Endothelial cell (in vitro differentiated cells): ENCODE measurements at regions not wholly inside any gene's neighbourhood (a gene's known extent, or its start where the extent isn't known, plus 50 kb on each side); places are given as distances from the start of the nearest gene placed in this dataset.

Experiments used
- DNase-seq: peaks from one replicate; pipeline ENCODE4 v3.0.0; 2021; ENCODE audit warnings: low spot score
- H3K27ac Mint-ChIP-seq: one replicate; pipeline ENCODE4 v1.8.0; 2021; ENCODE audit warnings: mixed read lengths, inconsistent platforms; ENCODE audit not compliant: unreplicated experiment
- H3K27me3 Mint-ChIP-seq: one replicate; pipeline ENCODE4 v1.8.0; 2021; ENCODE audit warnings: mild to moderate bottlenecking, moderate library complexity, mixed read lengths, inconsistent platforms; ENCODE audit not compliant: unreplicated experiment
- H3K36me3 Mint-ChIP-seq: one replicate; pipeline ENCODE4 v1.8.0; 2021; ENCODE audit warnings: mild to moderate bottlenecking, low read depth, mixed read lengths, inconsistent platforms; ENCODE audit not compliant: unreplicated experiment
- H3K4me1 Mint-ChIP-seq: one replicate; pipeline ENCODE4 v1.8.0; 2021; ENCODE audit warnings: mild to moderate bottlenecking, mixed read lengths, inconsistent platforms; ENCODE audit not compliant: unreplicated experiment
- H3K4me3 Mint-ChIP-seq: one replicate; pipeline ENCODE4 v1.8.0; 2021; ENCODE audit warnings: mild to moderate bottlenecking, mixed read lengths, inconsistent platforms; ENCODE audit not compliant: unreplicated experiment
- H3K9me3 Mint-ChIP-seq: one replicate; pipeline ENCODE4 v1.8.0; 2021; ENCODE audit warnings: mixed read lengths, inconsistent platforms; ENCODE audit not compliant: unreplicated experiment
- TF ChIP-seq, protein P1 (sequence below): fragments of 200-600 bp; sonication (generic); IDR thresholded peaks from one replicate; pipeline ENCODE4 v1.5.0; 2021; ENCODE audit warnings: antibody characterized with exemption; ENCODE audit not compliant: unreplicated experiment

DNA sequence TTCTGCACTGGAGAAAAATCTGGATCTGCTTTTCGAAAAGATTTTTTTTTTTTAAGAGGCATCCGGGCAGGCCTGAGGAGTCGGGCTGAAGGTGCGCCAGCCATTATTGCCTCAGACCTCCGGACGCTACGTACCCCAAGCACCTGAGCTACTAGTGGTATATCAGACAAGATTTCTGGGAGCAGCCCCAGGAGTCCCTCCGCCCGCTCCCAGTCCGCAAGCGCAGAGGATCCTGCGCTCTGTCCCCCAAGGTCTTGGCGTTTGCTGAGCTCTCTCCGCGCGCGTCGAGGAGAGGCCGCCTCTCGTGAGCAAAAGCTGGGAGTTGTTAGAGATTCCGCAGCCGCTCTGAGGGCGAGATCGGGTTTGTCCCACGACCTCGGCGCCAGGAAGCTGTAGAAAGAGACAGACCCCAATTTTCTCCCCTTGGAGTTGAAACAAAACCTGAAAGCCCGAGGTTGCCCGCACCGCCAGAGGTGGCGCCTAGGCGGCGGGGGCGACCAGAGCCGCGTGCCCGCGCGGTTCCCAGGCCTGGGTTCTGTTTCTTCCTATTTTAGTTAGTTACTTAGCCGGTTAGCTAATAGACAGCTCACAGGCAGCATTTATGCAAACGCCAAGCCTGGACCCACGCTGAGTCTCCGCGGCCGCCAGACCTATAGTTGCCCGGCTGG, 72.5 kb upstream of the POLG start:
- no peak overlapping the region for H3K27ac Mint-ChIP-seq
- DNase-seq: no peak
- H3K4me1 Mint-ChIP-seq: peaks cover 24% of the 10 kb centered on the region
- no peaks in the 10 kb centered on the region for H3K36me3 Mint-ChIP-seq
- H3K9me3 Mint-ChIP-seq: no peaks in the 10 kb centered on the region
- H3K27me3 Mint-ChIP-seq: peaks cover 31% of the 10 kb centered on the region
- H3K4me3 Mint-ChIP-seq: no peak overlapping the region
- TF ChIP-seq, protein P1, sequence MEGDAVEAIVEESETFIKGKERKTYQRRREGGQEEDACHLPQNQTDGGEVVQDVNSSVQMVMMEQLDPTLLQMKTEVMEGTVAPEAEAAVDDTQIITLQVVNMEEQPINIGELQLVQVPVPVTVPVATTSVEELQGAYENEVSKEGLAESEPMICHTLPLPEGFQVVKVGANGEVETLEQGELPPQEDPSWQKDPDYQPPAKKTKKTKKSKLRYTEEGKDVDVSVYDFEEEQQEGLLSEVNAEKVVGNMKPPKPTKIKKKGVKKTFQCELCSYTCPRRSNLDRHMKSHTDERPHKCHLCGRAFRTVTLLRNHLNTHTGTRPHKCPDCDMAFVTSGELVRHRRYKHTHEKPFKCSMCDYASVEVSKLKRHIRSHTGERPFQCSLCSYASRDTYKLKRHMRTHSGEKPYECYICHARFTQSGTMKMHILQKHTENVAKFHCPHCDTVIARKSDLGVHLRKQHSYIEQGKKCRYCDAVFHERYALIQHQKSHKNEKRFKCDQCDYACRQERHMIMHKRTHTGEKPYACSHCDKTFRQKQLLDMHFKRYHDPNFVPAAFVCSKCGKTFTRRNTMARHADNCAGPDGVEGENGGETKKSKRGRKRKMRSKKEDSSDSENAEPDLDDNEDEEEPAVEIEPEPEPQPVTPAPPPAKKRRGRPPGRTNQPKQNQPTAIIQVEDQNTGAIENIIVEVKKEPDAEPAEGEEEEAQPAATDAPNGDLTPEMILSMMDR: no peak

DNA sequence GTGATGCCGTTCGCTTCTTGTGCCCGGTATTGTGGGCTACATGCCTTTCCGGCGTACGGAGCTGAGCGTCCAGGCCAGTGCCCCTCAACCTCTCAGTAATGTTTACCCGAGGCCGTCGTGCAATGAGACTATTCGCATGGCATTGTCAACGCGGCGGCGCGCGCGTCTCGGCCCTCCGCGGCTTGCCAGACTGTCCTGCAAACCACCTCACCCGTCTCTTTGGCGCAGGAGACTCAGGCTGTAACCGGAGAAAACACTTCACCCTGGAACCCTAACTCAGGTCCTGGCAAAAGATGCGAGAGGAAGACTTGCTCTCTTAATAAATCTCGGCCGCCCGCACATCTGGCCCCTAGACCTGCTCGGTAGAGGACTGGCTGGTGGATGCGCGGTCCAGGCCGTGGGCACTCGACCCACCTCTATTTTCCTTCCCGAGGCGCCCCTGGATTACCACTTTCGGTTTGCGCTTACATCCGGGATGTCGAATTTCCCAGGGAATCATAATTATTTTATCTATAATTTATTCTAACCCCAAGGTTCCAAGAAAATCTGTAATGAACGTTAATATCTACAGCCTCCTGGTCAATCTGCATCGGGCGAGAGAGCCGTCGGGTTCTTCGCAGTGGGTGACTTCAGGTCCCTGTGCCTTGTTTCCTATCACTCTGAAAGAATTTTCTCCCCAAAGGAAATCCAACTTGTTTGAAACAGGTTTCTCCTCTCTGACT, 71.8 kb upstream of the POLG start:
- H3K36me3 Mint-ChIP-seq: no peaks in the 10 kb centered on the region
- DNase-seq: no peak
- peaks cover 27% of the 10 kb centered on the region for H3K4me1 Mint-ChIP-seq
- H3K9me3 Mint-ChIP-seq: no peaks in the 10 kb centered on the region
- H3K4me3 Mint-ChIP-seq: no peak overlapping the region
- H3K27ac Mint-ChIP-seq: no peak overlapping the region
- TF ChIP-seq, protein P1: no peak
- peaks cover 25% of the 10 kb centered on the region for H3K27me3 Mint-ChIP-seq

DNA sequence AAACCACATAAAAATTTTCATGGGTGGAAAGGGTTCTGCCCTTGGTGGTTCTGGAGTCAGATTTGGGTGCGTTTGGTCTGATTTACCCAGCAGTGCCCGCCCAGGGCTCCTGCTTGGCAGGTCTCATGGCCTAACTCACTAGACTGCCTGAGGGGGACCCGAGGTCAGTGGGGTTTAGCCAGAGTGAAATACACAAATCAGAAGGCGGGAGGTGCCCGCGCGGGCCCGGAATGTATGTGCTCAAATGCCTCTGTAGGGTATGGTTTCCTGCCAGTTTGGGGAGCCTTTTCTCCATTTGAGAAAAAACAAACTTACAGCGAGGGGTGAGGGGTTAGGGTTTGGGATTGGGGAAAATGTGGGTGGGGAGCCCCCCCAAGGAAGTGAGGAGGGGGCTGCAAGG, 70.9 kb upstream of the POLG start:
- no peak for DNase-seq
- TF ChIP-seq, protein P1: no peak
- no peak overlapping the region for H3K4me3 Mint-ChIP-seq
- H3K27ac Mint-ChIP-seq: no peak overlapping the region
- peaks cover 27% of the 10 kb centered on the region for H3K4me1 Mint-ChIP-seq
- no peaks in the 10 kb centered on the region for H3K36me3 Mint-ChIP-seq
- no peaks in the 10 kb centered on the region for H3K9me3 Mint-ChIP-seq
- H3K27me3 Mint-ChIP-seq: peaks cover 33% of the 10 kb centered on the region

DNA sequence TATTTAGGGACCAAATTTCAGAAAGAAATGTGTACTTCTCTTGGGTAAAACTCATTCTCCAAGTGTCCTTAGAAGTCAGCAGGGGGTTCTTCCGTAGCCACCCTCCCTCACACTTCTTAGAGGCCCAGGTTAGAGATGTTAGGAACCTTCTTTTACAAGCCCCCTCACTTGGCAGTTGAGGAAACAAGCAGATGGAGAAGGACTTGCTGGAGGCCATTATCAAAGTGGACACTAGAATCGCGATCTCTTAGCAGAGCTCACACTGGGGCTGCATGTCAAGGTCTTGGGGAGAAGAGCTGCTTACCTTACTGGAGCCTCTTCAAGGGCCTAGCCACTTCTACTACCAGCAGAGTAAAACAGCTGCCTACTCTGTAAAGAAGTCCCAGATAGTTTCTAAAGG, 69.4 kb upstream of the POLG start:
- Mint-ChIP-seq H3K36me3 (no peaks in the 10 kb centered on the region), H3K4me1 (peaks cover 27% of the 10 kb centered on the region), H3K27me3 (peaks cover 32% of the 10 kb centered on the region), H3K27ac (no peak overlapping the region), H3K9me3 (no peaks in the 10 kb centered on the region), H3K4me3 (no peak overlapping the region)
- DNase-seq: no peak
- TF ChIP-seq, protein P1: no peak

DNA sequence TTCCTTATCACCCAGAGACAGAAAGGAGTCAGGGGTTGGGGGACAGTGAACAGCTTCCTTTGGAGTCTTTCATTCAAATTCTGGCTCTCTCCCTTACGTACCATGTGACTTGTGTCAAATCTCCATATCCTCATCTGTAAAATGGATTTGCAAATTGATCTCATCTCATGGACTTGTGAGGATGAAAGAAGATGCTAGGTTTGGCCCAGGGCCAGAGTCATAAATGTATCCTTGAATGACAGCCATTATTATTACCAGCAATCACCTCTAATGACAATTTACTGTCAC, 67.8 kb upstream of the POLG start:
- H3K27me3 Mint-ChIP-seq: peaks cover 30% of the 10 kb centered on the region
- H3K36me3 Mint-ChIP-seq: no peaks in the 10 kb centered on the region
- no peaks in the 10 kb centered on the region for H3K9me3 Mint-ChIP-seq

More for the DNA sequence above, 67.8 kb upstream of the POLG start:
- H3K27ac Mint-ChIP-seq: no peak overlapping the region
- no peak overlapping the region for H3K4me3 Mint-ChIP-seq
- TF ChIP-seq, protein P1: no peak
- no peak for DNase-seq
- peaks cover 15% of the 10 kb centered on the region for H3K4me1 Mint-ChIP-seq
